K562 (cell line): ENCODE measurements at regions not wholly inside any gene's neighbourhood (a gene's known extent, or its start where the extent isn't known, plus 50 kb on each side); places are given as distances from the start of the nearest gene placed in this dataset.

Experiments
- BRD9 ChIP-seq: fragments of 450-650 bp; IDR thresholded peaks from 2 replicates; pipeline ENCODE4 v1.6.1; 2018; ENCODE audit warnings: low read depth; ENCODE audit not compliant: partially characterized antibody
- DNMT1 ChIP-seq: fragments of 450-650 bp; IDR thresholded peaks from 2 replicates; pipeline ENCODE4 v1.6.1; 2016; ENCODE audit warnings: antibody characterized with exemption, mild to moderate bottlenecking
- FOSL1 ChIP-seq: fragments of 200-800 bp; sonication (Bioruptor generic); conservative IDR thresholded peaks from 2 replicates; pipeline ENCODE4 v1.6.1; 2016; ENCODE audit warnings: missing genetic modification characterization, missing compliant biosample characterization
- FUS ChIP-seq: fragments of 200-400 bp; formaldehyde crosslinking; optimal IDR thresholded peaks from 2 replicates; pipeline ENCODE3; 2017; ENCODE audit warnings: low read depth, low read length
- GMEB1 ChIP-seq: fragments of 250-450 bp; sonication (Bioruptor Pico); IDR thresholded peaks from 2 replicates; pipeline ENCODE4 v1.4.0; 2020; ENCODE audit warnings: mild to moderate bottlenecking
- LEF1 ChIP-seq: fragments of 450-650 bp; IDR thresholded peaks from 2 replicates; pipeline ENCODE4 v1.6.1; 2016; ENCODE audit warnings: mild to moderate bottlenecking
- NCOA6 ChIP-seq: fragments of 450-650 bp; IDR thresholded peaks from 2 replicates; pipeline ENCODE4 v1.6.1; 2017; ENCODE audit warnings: mild to moderate bottlenecking
- NELFE ChIP-seq: IDR thresholded peaks from 2 replicates; pipeline ENCODE4 v1.6.1; 2011; ENCODE audit warnings: mild to moderate bottlenecking; ENCODE audit not compliant: insufficient read depth, insufficient read length
- NFXL1 ChIP-seq: fragments of 450-650 bp; formaldehyde crosslinking; IDR thresholded peaks from 2 replicates; pipeline ENCODE4 v1.4.0; 2021; ENCODE audit warnings: mild to moderate bottlenecking
- RB1 ChIP-seq: fragments of 450-650 bp; IDR thresholded peaks from 2 replicates; pipeline ENCODE4 v1.6.1; 2017; ENCODE audit warnings: low read depth, mild to moderate bottlenecking
- RBFOX2 ChIP-seq: fragments of 200-400 bp; formaldehyde crosslinking; IDR thresholded peaks from 2 replicates; pipeline ENCODE4 v1.6.1; 2017; ENCODE audit warnings: low read depth, mild to moderate bottlenecking, low read length, moderate library complexity
- ZNF121 ChIP-seq: sonication (generic); formaldehyde crosslinking; conservative IDR thresholded peaks from 2 replicates; pipeline ENCODE4 v1.8.0; 2022; ENCODE audit warnings: missing genetic modification reagents
- ZNF3 ChIP-seq: fragments of 250-450 bp; sonication (Bioruptor Pico); IDR thresholded peaks from 2 replicates; pipeline ENCODE4 v1.5.0; 2021; ENCODE audit warnings: mild to moderate bottlenecking, moderate library complexity
- ZNF395 ChIP-seq: fragments of 200-800 bp; sonication (Bioruptor generic); IDR thresholded peaks from 2 replicates; pipeline ENCODE4 v1.6.1; 2017; ENCODE audit warnings: missing genetic modification characterization, missing compliant biosample characterization
- ZNF639 ChIP-seq, 2 experiments: fragments of 200-800 bp in 1 of 2; sonication (Bioruptor generic) in 1 of 2; sonication (generic) in 1 of 2; formaldehyde crosslinking in 1 of 2; IDR thresholded peaks in 1 of 2; conservative IDR thresholded peaks in 1 of 2; 2 replicates each; pipeline versions ENCODE4 v1.5.0 to v1.6.1; 2016 to 2020; ENCODE audit warnings: missing compliant biosample characterization in 1 of 2, missing genetic modification characterization in 1 of 2, missing genetic modification reagents in 1 of 2
- TF ChIP-seq, protein P1 (sequence below), 2 experiments: fragments of 450-650 bp; IDR thresholded peaks; 2 replicates each; pipeline ENCODE4 v1.6.1; 2016; ENCODE audit warnings: mild to moderate bottlenecking in 2 of 2, borderline replicate concordance in 1 of 2, low read depth in 1 of 2, moderate library complexity in 1 of 2

DNA sequence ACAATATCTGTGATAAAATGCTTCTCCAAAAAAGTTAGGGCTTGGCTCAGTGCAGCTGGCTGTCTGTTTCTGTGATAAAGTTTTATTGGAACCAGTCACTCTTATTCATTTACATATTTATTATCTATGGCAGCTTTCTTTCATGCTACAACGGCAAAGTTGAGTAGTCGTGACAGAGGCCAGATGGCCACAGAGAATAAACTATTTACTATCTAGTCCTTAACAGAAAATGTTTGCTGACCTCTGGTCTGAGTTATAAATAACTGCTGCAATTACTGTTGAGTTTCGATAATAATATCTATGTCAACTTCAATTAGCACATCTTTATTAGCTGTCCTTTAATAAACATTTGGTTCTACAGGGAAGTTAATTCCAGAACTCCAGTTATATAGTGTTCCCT, 180.2 kb upstream of the RUNX1 start (continued):
- TF ChIP-seq, protein P1, sequence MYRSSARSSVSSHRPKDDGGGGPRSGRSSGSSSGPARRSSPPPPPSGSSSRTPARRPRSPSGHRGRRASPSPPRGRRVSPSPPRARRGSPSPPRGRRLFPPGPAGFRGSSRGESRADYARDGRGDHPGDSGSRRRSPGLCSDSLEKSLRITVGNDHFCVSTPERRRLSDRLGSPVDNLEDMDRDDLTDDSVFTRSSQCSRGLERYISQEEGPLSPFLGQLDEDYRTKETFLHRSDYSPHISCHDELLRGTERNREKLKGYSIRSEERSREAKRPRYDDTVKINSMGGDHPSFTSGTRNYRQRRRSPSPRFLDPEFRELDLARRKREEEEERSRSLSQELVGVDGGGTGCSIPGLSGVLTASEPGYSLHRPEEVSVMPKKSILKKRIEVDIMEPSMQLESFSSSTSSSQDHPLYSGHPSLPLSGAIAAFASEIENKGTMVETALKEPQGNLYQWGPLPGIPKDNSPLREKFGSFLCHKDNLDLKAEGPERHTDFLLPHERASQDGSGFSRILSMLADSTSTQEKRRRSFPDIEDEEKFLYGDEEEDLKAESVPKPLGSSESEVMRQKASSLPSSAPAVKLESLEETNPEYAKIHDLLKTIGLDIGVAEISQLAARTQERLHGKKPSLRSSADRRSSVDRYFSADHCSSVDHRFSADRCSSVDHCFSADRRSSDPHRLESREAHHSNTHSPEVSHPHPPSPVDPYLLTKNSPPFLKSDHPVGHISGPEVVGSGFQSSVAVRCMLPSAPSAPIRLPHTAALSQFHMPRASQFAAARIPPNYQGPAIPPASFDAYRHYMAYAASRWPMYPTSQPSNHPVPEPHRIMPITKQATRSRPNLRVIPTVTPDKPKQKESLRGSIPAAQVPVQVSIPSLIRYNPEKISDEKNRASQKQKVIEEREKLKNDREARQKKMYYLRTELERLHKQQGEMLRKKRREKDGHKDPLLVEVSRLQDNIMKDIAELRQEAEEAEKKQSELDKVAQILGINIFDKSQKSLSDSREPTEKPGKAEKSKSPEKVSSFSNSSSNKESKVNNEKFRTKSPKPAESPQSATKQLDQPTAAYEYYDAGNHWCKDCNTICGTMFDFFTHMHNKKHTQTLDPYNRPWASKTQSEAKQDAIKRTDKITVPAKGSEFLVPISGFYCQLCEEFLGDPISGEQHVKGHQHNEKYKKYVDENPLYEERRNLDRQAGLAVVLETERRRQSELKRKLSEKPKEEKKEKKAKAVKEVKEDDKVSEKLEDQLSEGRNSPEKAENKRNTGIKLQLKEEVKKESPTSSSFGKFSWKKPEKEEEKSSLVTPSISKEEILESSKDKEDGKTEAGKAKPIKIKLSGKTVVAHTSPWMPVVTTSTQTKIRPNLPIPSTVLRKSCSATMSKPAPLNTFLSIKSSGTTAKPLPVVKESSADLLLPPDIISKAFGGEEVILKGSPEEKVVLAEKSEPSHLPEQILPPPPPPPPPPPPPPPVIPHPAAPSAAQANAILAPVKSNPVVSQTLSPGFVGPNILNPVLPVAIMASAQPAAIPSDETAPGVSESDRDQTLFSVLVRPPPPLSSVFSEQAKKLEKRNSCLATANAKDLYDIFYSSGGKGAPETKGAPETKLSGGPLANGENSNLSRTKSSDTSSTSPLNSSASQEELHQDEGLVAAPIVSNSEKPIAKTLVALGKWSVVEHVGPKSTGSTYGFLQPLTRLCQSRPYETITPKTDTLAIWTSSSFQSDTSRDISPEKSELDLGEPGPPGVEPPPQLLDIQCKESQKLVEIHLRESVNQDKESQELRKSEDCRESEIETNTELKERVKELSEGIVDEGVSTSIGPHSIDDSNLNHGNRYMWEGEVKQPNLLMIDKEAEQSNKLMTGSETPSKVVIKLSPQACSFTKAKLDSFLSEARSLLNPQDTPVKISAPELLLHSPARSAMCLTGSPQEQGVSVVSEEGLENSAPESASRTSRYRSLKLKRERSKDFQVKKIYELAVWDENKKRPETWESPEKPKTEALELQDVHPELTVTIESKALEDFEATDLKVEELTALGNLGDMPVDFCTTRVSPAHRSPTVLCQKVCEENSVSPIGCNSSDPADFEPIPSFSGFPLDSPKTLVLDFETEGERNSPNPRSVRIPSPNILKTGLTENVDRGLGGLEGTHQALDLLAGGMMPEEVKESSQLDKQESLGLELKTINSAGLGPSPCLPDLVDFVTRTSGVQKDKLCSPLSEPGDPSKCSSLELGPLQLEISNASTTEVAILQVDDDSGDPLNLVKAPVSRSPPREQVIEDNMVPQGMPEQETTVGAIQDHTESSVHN (IDR thresholded peaks at IDR 0.05; ENCODE audit: borderline replicate concordance in 1 of 2, low read depth in 1 of 2) = no peak
- TF ChIP-seq BRD9 = no peak
- no peak for TF ChIP-seq DNMT1
- TF ChIP-seq NELFE = no peak
- TF ChIP-seq ZNF121 (CRISPR knock-in tag) = no peak
- no peak for TF ChIP-seq LEF1
- no peak for TF ChIP-seq GMEB1
- TF ChIP-seq ZNF395 (CRISPR knock-in tag) = no peak
- no peak for TF ChIP-seq NFXL1 (CRISPR knock-in tag)
- no peak for TF ChIP-seq ZNF3 (CRISPR knock-in tag)
- TF ChIP-seq NCOA6 = no peak
- no peak for TF ChIP-seq ZNF639 (CRISPR knock-in tag; conservative IDR thresholded peaks at IDR 0.05 in 1 of 2, IDR thresholded peaks at IDR 0.05 in 1 of 2)
- TF ChIP-seq RB1 = no peak
- TF ChIP-seq RBFOX2 = no peak
- peak; percentile 49; the same call in 1 of the 2 replicates for TF ChIP-seq FOSL1 (tag)
- no peak for TF ChIP-seq FUS
